CD14-positive monocyte (primary cell): ENCODE measurements at regions not wholly inside any gene's neighbourhood (a gene's known extent, or its start where the extent isn't known, plus 50 kb on each side); places are given as distances from the start of the nearest gene placed in this dataset.

Experiments used
- DNase-seq, 3 donors: peaks; one replicate each; pipeline ENCODE4 v3.0.0-alpha.2; 2011 to 2022
- H2AFZ ChIP-seq: 2 replicates; pipeline ENCODE4 v1.6.0; 2012; ENCODE audit warnings: mild to moderate bottlenecking, low read depth, low read length, inconsistent platforms; ENCODE audit not compliant: insufficient read depth, poor library complexity, severe bottlenecking
- H3K27ac ChIP-seq, 2 donors: 1 replicate in 1 of 2; 2 replicates in 1 of 2; pipeline ENCODE4 v1.5.1; 2012 to 2013; ENCODE audit warnings: low read length in 2 of 2, control low read depth in 1 of 2, inconsistent platforms in 1 of 2, low read depth in 1 of 2, mild to moderate bottlenecking in 1 of 2
- H3K27me3 ChIP-seq, 2 donors: one replicate each; pipeline versions ENCODE4 v1.6.0 to v1.6.1; 2011 to 2013; ENCODE audit warnings: low read length in 2 of 2; ENCODE audit not compliant: control insufficient read depth in 2 of 2, insufficient read depth in 2 of 2
- H3K36me3 ChIP-seq, 2 donors: replicated peaks in 1 of 2; 1 replicate in 1 of 2; 2 replicates in 1 of 2; pipeline versions ENCODE4 v1.5.1 to v1.6.1; 2012 to 2013; ENCODE audit warnings: low read length in 2 of 2, control low read depth in 1 of 2, inconsistent platforms in 1 of 2, mild to moderate bottlenecking in 1 of 2; ENCODE audit not compliant: insufficient read depth in 2 of 2, control insufficient read depth in 1 of 2
- H3K4me1 ChIP-seq, 2 donors: 1 replicate in 1 of 2; 2 replicates in 1 of 2; pipeline versions ENCODE4 v1.5.1 to v1.6.1; 2012 to 2013; ENCODE audit warnings: low read length in 2 of 2, control low read depth in 1 of 2, inconsistent platforms in 1 of 2, mild to moderate bottlenecking in 1 of 2, moderate library complexity in 1 of 2; ENCODE audit not compliant: insufficient read depth in 2 of 2, control insufficient read depth in 1 of 2
- H3K4me2 ChIP-seq: replicated peaks from 2 replicates; pipeline ENCODE3; 2012; ENCODE audit warnings: low read length, moderate library complexity, mild to moderate bottlenecking; ENCODE audit not compliant: poor library complexity, severe bottlenecking; ENCODE audit errors: extremely low read depth
- H3K4me3 ChIP-seq, 3 experiments: fragments of 200-600 bp in 1 of 3; sonication (generic) in 1 of 3; replicated peaks in 1 of 3; 1 replicate in 2 of 3; 2 replicates in 1 of 3; pipeline ENCODE4 v1.5.1; 2011 to 2013; ENCODE audit warnings: low read length in 3 of 3, mild to moderate bottlenecking in 3 of 3, control low read depth in 2 of 3, low read depth in 2 of 3, inconsistent platforms in 1 of 3, moderate library complexity in 1 of 3
- H3K79me2 ChIP-seq: 2 replicates; pipeline ENCODE4 v1.6.0; 2012; ENCODE audit warnings: mild to moderate bottlenecking, control low read depth, inconsistent platforms, low read length, moderate library complexity; ENCODE audit not compliant: insufficient read depth
- H3K9ac ChIP-seq: 2 replicates; pipeline ENCODE4 v1.6.0; 2017; ENCODE audit warnings: low read length, mild to moderate bottlenecking; ENCODE audit not compliant: insufficient read depth, poor library complexity, severe bottlenecking
- H3K9me3 ChIP-seq, 2 donors: replicated peaks in 1 of 2; 1 replicate in 1 of 2; 2 replicates in 1 of 2; pipeline versions ENCODE4 v1.5.1 to v1.6.1; 2012 to 2013; ENCODE audit warnings: low read length in 2 of 2, control low read depth in 1 of 2; ENCODE audit not compliant: control insufficient read depth in 1 of 2, insufficient read depth in 1 of 2
- H4K20me1 ChIP-seq: 2 replicates; pipeline ENCODE4 v1.6.0; 2012; ENCODE audit warnings: mild to moderate bottlenecking, low read length, control low read depth, moderate library complexity; ENCODE audit not compliant: insufficient read depth
- H3K27ac Mint-ChIP-seq, 7 donors: one replicate each; pipeline ENCODE4 v1.8.0; 2020; ENCODE audit warnings: mild to moderate bottlenecking in 7 of 7, mixed read lengths in 7 of 7, moderate library complexity in 6 of 7, inconsistent platforms in 2 of 7
- H3K27me3 Mint-ChIP-seq, 3 donors: one replicate each; pipeline ENCODE4 v1.8.0; 2021 to 2022; ENCODE audit warnings: low read depth in 3 of 3, mild to moderate bottlenecking in 3 of 3, mixed read lengths in 3 of 3, moderate library complexity in 3 of 3, inconsistent platforms in 1 of 3
- H3K36me3 Mint-ChIP-seq, 2 donors: one replicate each; pipeline ENCODE4 v1.8.0; 2020; ENCODE audit warnings: mixed read lengths in 2 of 2, inconsistent platforms in 1 of 2, mild to moderate bottlenecking in 1 of 2
- H3K4me1 Mint-ChIP-seq: one replicate; pipeline ENCODE4 v1.8.0; 2020; ENCODE audit warnings: mild to moderate bottlenecking, mixed read lengths
- H3K4me3 Mint-ChIP-seq, 2 donors: one replicate each; pipeline ENCODE4 v1.8.0; 2020; ENCODE audit warnings: mild to moderate bottlenecking in 2 of 2, mixed read lengths in 2 of 2, moderate library complexity in 1 of 2
- H3K9me3 Mint-ChIP-seq, 7 donors: one replicate each; pipeline ENCODE4 v1.8.0; 2020 to 2022; ENCODE audit warnings: mixed read lengths in 7 of 7, mild to moderate bottlenecking in 6 of 7, moderate library complexity in 6 of 7, inconsistent platforms in 2 of 7
- CTCF ChIP-seq: fragments of 200-600 bp; IDR thresholded peaks from one replicate; pipeline ENCODE4 v1.8.0; 2022; ENCODE audit warnings: antibody characterized with exemption, mild to moderate bottlenecking
- WGBS: methylation state at CpG from one replicate; pipeline ENCODE4 v1.1.5; 2013; ENCODE audit warnings: missing lambda C conversion rate; ENCODE audit not compliant: insufficient coverage; 5-methylcytosine and 5-hydroxymethylcytosine counted together
- intact Hi-C, 2 donors: fragments of 100-400 bp; cut with micrococcal nuclease; formaldehyde crosslinking; loops; one replicate each; pipeline versions ENCODE4 v1.15.0 to v1.15.1; 2023

- Mint-ChIP-seq H3K36me3 (no peaks in the 10 kb centered on the region), H3K4me3 (peak overlapping the region in 1 of 2 donors; percentile 43), H3K4me1 (peaks cover 17% of the 10 kb centered on the region), H3K27ac (peak overlapping the region in 4 of 7 donors; percentile 4 to 66 (median 48)), H3K9me3 (peaks cover 0 to 6% (median 1%) of the 10 kb centered on the region in 7 donors), H3K27me3 (peaks cover 0 to 1% (median 0%) of the 10 kb centered on the region in 3 donors)
- Histone ChIP-seq H3K79me2 (no peaks in the 10 kb centered on the region), H3K9ac (no peak overlapping the region), H3K4me1 (peaks cover 13 to 21% of the 10 kb centered on the region in 2 donors), H3K27ac (no peak overlapping the region), H3K4me3 (no peak overlapping the region), H3K27me3 (no peaks in the 10 kb centered on the region), H4K20me1 (no peaks in the 10 kb centered on the region), H3K9me3 (no peaks in the 10 kb centered on the region), H2AFZ (peak overlapping the region; percentile 3), H3K4me2 (no peak overlapping the region), H3K36me3 (no peaks in the 10 kb centered on the region)
- no peak for TF ChIP-seq CTCF
- no CpG with 5 or more reads among the region's 1 CpG for WGBS
- DNase-seq: no peak
- intact Hi-C loops: no loop called here
These were observed 68.5 kb upstream of the TENT5A start for GRCh38 chr6:81820980-81821379.

- no peak overlapping the region for H3K9ac ChIP-seq
- Mint-ChIP-seq H3K27ac (no peak overlapping the region), H3K4me3 (no peak overlapping the region), H3K9me3 (peaks cover 0 to 3% (median 0%) of the 10 kb centered on the region in 7 donors), H3K27me3 (peaks cover 0 to 1% (median 0%) of the 10 kb centered on the region in 3 donors), H3K4me1 (peaks cover 20% of the 10 kb centered on the region), H3K36me3 (peaks cover 0 to 2% of the 10 kb centered on the region in 2 donors)
- no peak overlapping the region for H2AFZ ChIP-seq
- TF ChIP-seq CTCF: no peak
- intact Hi-C loops: no loop called here
- no peak overlapping the region for H3K27ac ChIP-seq
- no CpG with 5 or more reads among the region's 2 CpGs for WGBS
- no peaks in the 10 kb centered on the region for H3K79me2 ChIP-seq
- no peak overlapping the region for H3K4me3 ChIP-seq
- DNase-seq: no peak
- H3K36me3 ChIP-seq: no peaks in the 10 kb centered on the region
- H3K4me2 ChIP-seq: no peak overlapping the region
- no peaks in the 10 kb centered on the region for H3K9me3 ChIP-seq
- H3K27me3 ChIP-seq: no peaks in the 10 kb centered on the region
- peaks cover 13 to 21% of the 10 kb centered on the region in 2 donors for H3K4me1 ChIP-seq
- no peaks in the 10 kb centered on the region for H4K20me1 ChIP-seq
These were observed 67.9 kb upstream of the TENT5A start for GRCh38 chr6:81820422-81820821.
